PC-3 (cell line): ENCODE measurements at regions not wholly inside any gene's neighbourhood (a gene's known extent, or its start where the extent isn't known, plus 50 kb on each side); places are given as distances from the start of the nearest gene placed in this dataset.

Experiments used
- ATAC-seq: fragments of 200-7000 bp; cut with Tn5 transposase; 2 replicates; pipeline ENCODE4 v1.9.1; 2020; ENCODE audit warnings: mild to moderate bottlenecking, moderate library complexity
- BruUV-seq: library from RNA; stranded (reverse); fragments of 400-500 nt; replicated peaks from 2 replicates; lab custom pipeline; 2021; lab: Mats Ljungman, UMichigan
- CTCF ChIA-PET: fragments of 300-600 bp; sonication (Branson Sonifier 250); formaldehyde crosslinking; loops from one replicate; lab custom pipeline; 2022; ENCODE audit warnings: antibody characterized with exemption; lab: Charles Lee
- POLR2A ChIA-PET: fragments of 300-600 bp; sonication (Branson Sonifier 250); formaldehyde crosslinking; loops from one replicate; lab custom pipeline; 2022; ENCODE audit warnings: antibody characterized with exemption; ENCODE audit not compliant: unreplicated experiment; lab: Charles Lee
- DNase-seq: peaks from one replicate; pipeline ENCODE4 v3.0.0-alpha.2; 2015
- H2AFZ ChIP-seq: fragments of 300-600 bp; sonication (generic); 2 replicates; pipeline ENCODE4 v1.6.0; 2016; ENCODE audit warnings: antibody characterized with exemption, low read length
- H3F3A ChIP-seq: fragments of 300-600 bp; sonication (generic); one replicate; pipeline ENCODE4 v1.6.0; 2017; ENCODE audit warnings: antibody characterized with exemption, low read length, control low read depth, mild to moderate bottlenecking; ENCODE audit not compliant: unreplicated experiment
- H3K27ac ChIP-seq: fragments of 300-600 bp; sonication (generic); 2 replicates; pipeline ENCODE4 v1.5.1; 2016; ENCODE audit warnings: mild to moderate bottlenecking, low read length
- H3K27me3 ChIP-seq: fragments of 300-600 bp; sonication (generic); 2 replicates; pipeline ENCODE4 v1.6.1; 2016; ENCODE audit warnings: low read length, mixed read lengths
- H3K36me3 ChIP-seq: fragments of 300-600 bp; sonication (generic); 2 replicates; pipeline ENCODE4 v1.6.1; 2016; ENCODE audit warnings: low read depth, mixed run types, low read length, mixed read lengths
- H3K4me1 ChIP-seq: fragments of 300-600 bp; sonication (generic); 2 replicates; pipeline ENCODE4 v1.5.1; 2016; ENCODE audit warnings: low read length; ENCODE audit not compliant: insufficient read depth
- H3K4me2 ChIP-seq: fragments of 300-600 bp; sonication (generic); 2 replicates; pipeline ENCODE4 v1.6.0; 2016; ENCODE audit warnings: low read length
- H3K4me3 ChIP-seq: fragments of 300-600 bp; sonication (generic); 2 replicates; pipeline ENCODE4 v1.5.1; 2016; ENCODE audit warnings: mild to moderate bottlenecking, low read length, mixed read lengths
- H3K79me2 ChIP-seq: fragments of 300-600 bp; sonication (generic); 2 replicates; pipeline ENCODE4 v1.6.1; 2017; ENCODE audit warnings: low read length, mixed read lengths
- H3K9ac ChIP-seq: fragments of 300-600 bp; sonication (generic); 2 replicates; pipeline ENCODE4 v1.6.0; 2016; ENCODE audit warnings: mild to moderate bottlenecking, low read length
- H3K9me2 ChIP-seq: fragments of 300-600 bp; sonication (generic); replicated peaks from 2 replicates; pipeline ENCODE4 v1.6.1; 2016; ENCODE audit warnings: mixed run types, low read length, mixed read lengths
- H3K9me3 ChIP-seq: fragments of 300-600 bp; sonication (generic); 2 replicates; pipeline ENCODE4 v1.6.1; 2016; ENCODE audit warnings: low read length, mixed read lengths
- H4K20me1 ChIP-seq: fragments of 300-600 bp; sonication (generic); 2 replicates; pipeline ENCODE4 v1.6.1; 2016; ENCODE audit warnings: low read length, mixed read lengths
- EZH2 ChIP-seq: fragments of 300-600 bp; sonication (generic); IDR thresholded peaks from one replicate; pipeline ENCODE4 v1.6.1; 2017; ENCODE audit warnings: antibody characterized with exemption, mild to moderate bottlenecking, low read length; ENCODE audit not compliant: unreplicated experiment
- EZH2phosphoT487 ChIP-seq: fragments of 300-600 bp; sonication (generic); IDR thresholded peaks from 2 replicates; pipeline ENCODE4 v1.6.1; 2018; ENCODE audit warnings: mild to moderate bottlenecking, antibody characterized with exemption, low read length, borderline replicate concordance
- intact Hi-C: fragments of 100-400 bp; cut with micrococcal nuclease; formaldehyde crosslinking; loops from 2 replicates; pipeline ENCODE4 v1.9.0; 2023
- TF ChIP-seq, protein P1 (sequence below): fragments of 300-600 bp; sonication (generic); conservative IDR thresholded peaks from 2 replicates; pipeline ENCODE4 v1.5.1; 2017; ENCODE audit warnings: antibody characterized with exemption, low read depth, mild to moderate bottlenecking, low read length

DNA sequence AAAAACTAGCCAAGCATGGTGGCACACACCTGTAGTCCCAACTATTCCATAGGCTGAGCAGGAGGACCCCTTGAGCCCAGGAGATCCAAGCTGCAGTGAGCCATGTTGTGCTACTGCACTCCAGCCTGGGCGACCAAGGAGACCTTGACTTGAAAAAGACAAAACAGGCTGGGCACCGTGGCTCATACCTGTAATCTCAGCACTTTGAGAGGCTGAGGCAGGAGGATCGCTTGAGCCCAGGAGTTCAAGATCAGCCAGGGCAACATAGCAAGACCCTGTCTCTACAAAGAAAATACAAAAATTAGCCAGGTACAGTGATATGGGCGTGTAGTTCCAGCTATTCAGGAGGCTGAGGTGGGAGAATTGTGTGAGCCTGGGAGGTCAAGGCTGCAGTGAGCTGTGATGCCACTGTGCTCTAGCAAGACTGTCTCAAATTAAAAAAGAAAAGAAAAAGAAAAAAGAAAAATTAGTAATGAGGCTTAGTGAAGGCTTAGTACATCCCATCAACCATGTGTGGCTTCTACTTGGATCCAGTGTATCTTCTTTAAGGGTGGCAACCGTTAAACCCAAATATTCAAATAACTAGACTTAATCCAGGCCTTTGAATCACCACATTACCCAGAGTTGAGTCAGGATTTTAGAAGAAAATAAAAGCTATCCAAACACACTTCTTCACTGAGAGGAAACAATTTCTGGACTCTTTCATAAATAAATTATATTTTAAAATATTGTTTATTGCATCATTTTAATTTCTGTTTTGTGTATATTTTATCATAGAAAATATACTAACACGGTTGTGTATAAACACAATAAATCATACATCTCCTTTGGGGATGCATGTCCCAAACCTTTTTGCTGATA is 74.3 kb upstream of the RAB4A start:
- H3K27ac ChIP-seq, result no peak overlapping the region
- intact Hi-C loops, result no loop called here
- H2AFZ ChIP-seq, result no peak overlapping the region
- H3K9ac ChIP-seq, result no peak overlapping the region
- BruUV-seq, result no TSS peak
- H3K4me3 ChIP-seq, result no peak overlapping the region
- no peak overlapping the region for H3K4me2 ChIP-seq
- TF ChIP-seq EZH2phosphoT487 (no peak), EZH2 (no peak)
- TF ChIP-seq, protein P1, sequence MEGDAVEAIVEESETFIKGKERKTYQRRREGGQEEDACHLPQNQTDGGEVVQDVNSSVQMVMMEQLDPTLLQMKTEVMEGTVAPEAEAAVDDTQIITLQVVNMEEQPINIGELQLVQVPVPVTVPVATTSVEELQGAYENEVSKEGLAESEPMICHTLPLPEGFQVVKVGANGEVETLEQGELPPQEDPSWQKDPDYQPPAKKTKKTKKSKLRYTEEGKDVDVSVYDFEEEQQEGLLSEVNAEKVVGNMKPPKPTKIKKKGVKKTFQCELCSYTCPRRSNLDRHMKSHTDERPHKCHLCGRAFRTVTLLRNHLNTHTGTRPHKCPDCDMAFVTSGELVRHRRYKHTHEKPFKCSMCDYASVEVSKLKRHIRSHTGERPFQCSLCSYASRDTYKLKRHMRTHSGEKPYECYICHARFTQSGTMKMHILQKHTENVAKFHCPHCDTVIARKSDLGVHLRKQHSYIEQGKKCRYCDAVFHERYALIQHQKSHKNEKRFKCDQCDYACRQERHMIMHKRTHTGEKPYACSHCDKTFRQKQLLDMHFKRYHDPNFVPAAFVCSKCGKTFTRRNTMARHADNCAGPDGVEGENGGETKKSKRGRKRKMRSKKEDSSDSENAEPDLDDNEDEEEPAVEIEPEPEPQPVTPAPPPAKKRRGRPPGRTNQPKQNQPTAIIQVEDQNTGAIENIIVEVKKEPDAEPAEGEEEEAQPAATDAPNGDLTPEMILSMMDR, result no peak
- H3F3A ChIP-seq, result peaks cover 2% of the 10 kb centered on the region
- H3K9me2 ChIP-seq, result no peaks in the 10 kb centered on the region
- ATAC-seq (no peak), DNase-seq (peak; percentile 14)
- 0 out of 2 replicates have a peak, but pooled peaks cover 3% of the 10 kb centered on the region for H3K27me3 ChIP-seq
- H3K36me3 ChIP-seq, result no peaks in the 10 kb centered on the region
- ChIA-PET POLR2A (no interaction called here), CTCF (no interaction called here)
- no peaks in the 10 kb centered on the region for H3K79me2 ChIP-seq
- peaks cover 19% of the 10 kb centered on the region for H3K4me1 ChIP-seq
- H3K9me3 ChIP-seq, result no peaks in the 10 kb centered on the region
- no peaks in the 10 kb centered on the region for H4K20me1 ChIP-seq

DNA sequence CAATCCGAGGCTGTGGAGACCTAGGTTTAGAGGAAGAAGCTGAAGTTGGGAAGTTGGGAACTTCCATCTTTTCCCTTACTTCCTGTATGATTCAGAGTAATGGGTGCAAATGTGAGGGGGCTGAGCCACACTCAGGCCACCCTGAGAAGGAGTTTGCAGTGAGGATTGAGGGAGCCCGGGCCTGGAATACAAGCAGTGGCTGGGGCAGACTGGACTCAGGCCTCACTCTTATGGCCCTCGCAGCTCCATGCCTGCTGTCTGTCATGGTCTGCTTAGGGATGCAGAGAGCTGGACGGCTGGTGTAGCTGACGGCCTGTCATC is 73.7 kb upstream of the RAB4A start:
- Histone ChIP-seq H4K20me1 (no peaks in the 10 kb centered on the region), H3K27me3 (0 out of 2 replicates have a peak, but pooled peaks cover 3% of the 10 kb centered on the region), H3K9me3 (no peaks in the 10 kb centered on the region), H3K79me2 (no peaks in the 10 kb centered on the region), H3K4me1 (peaks cover 16% of the 10 kb centered on the region), H3K4me2 (no peak overlapping the region), H3F3A (no peaks in the 10 kb centered on the region), H3K9me2 (no peaks in the 10 kb centered on the region), H3K9ac (no peak overlapping the region), H3K27ac (no peak overlapping the region), H2AFZ (no peak overlapping the region), H3K4me3 (no peak overlapping the region), H3K36me3 (no peaks in the 10 kb centered on the region)
- ChIA-PET POLR2A (no interaction called here), CTCF (no interaction called here)
- BruUV-seq, result no TSS peak
- no peak for ATAC-seq
- intact Hi-C loops, result no loop called here
- TF ChIP-seq EZH2 (no peak), EZH2phosphoT487 (no peak)
- TF ChIP-seq, protein P1, result no peak
- DNase-seq, result no peak
